ENCODE measurements at regions not wholly inside any gene's neighbourhood (a gene's known extent, or its start where the extent isn't known, plus 50 kb on each side); places are given as distances from the start of the nearest gene placed in this dataset.
"Not testable (repeated sequence)": the region's sequence is repeated elsewhere in the genome, so short reads cannot be mapped to it uniquely, and the experiment has no call there.

GRCh38 chr1:5727191-5727590 is 265.0 kb downstream of the NPHP4 start:
- Histone ChIP-seq H3K4me3 (no peak overlapping the region), H3K27ac (no peak overlapping the region), H3K27me3 (peaks cover 0 to 7% (median 0%) of the 10 kb centered on the region in 3 donors), H3K9me3 (no peaks in the 10 kb centered on the region), H3K36me3 (no peaks in the 10 kb centered on the region), H3K4me1 (no peaks in the 10 kb centered on the region)
- ATAC-seq (no peak), DNase-seq (no peak)
- in situ Hi-C loops (cut with MboI; ENCODE audit: low sequenced_read_pairs in 4 of 4) (loop anchor here in 1 of 4 donors (25.0 kb wide), 1 partner anchor 215 kb away; no protein-coding TSS in a partner anchor), intact Hi-C loops (cut with DNase I; ENCODE audit: low total_unique reads) (no loop called here)
- TF ChIP-seq POLR2A (IDR thresholded peaks at IDR 0.05) = no peak
- no peak for TF ChIP-seq CTCF (IDR thresholded peaks at IDR 0.05 in 4 of 5, conservative IDR thresholded peaks at IDR 0.05 in 1 of 5)

- ATAC-seq; H3K27ac ChIP-seq; H3K36me3 ChIP-seq; H3K27me3 ChIP-seq; H3K4me3 ChIP-seq; DNase-seq; H3K9me3 ChIP-seq; intact Hi-C loops (cut with DNase I; ENCODE audit: low total_unique reads); H3K4me1 ChIP-seq: not testable (repeated sequence)
- in situ Hi-C loops (cut with MboI; ENCODE audit: low sequenced_read_pairs in 4 of 4) = loop anchor here in 1 of 4 donors (25.0 kb wide), 1 partner anchor 214 kb away; no protein-coding TSS in a partner anchor
Measured at GRCh38 chr1:5726586-5727184, 265.5 kb downstream of the NPHP4 start.

- intact Hi-C loops (cut with DNase I; ENCODE audit: low total_unique reads) = no loop called here
- no peaks in the 10 kb centered on the region for H3K9me3 ChIP-seq
- in situ Hi-C loops (cut with MboI; ENCODE audit: low sequenced_read_pairs in 4 of 4) = loop anchor here in 1 of 4 donors (25.0 kb wide), 1 partner anchor 214 kb away; no protein-coding TSS in a partner anchor
- no peak overlapping the region for H3K27ac ChIP-seq
- H3K27me3 ChIP-seq = peaks cover 0 to 7% (median 0%) of the 10 kb centered on the region in 3 donors
- TF ChIP-seq POLR2A (IDR thresholded peaks at IDR 0.05) (no peak), CTCF (IDR thresholded peaks at IDR 0.05 in 4 of 5, conservative IDR thresholded peaks at IDR 0.05 in 1 of 5) (no peak)
- H3K4me1 ChIP-seq = no peaks in the 10 kb centered on the region
- H3K4me3 ChIP-seq = no peak overlapping the region
- no peak for DNase-seq
- ATAC-seq = no peak
- no peaks in the 10 kb centered on the region for H3K36me3 ChIP-seq
Measured at GRCh38 chr1:5725855-5726585, 266.2 kb downstream of the NPHP4 start.

- Histone ChIP-seq H3K27me3 (peaks cover 0 to 7% (median 0%) of the 10 kb centered on the region in 3 donors), H3K36me3 (no peaks in the 10 kb centered on the region), H3K27ac (no peak overlapping the region), H3K4me3 (no peak overlapping the region), H3K4me1 (no peaks in the 10 kb centered on the region), H3K9me3 (no peaks in the 10 kb centered on the region)
- in situ Hi-C loops (cut with MboI; ENCODE audit: low sequenced_read_pairs in 4 of 4) = loop anchor here in 1 of 4 donors (25.0 kb wide), 1 partner anchor 213 kb away; no protein-coding TSS in a partner anchor
- intact Hi-C loops (cut with DNase I; ENCODE audit: low total_unique reads) = no loop called here
- TF ChIP-seq CTCF (IDR thresholded peaks at IDR 0.05 in 4 of 5, conservative IDR thresholded peaks at IDR 0.05 in 1 of 5) (no peak), POLR2A (IDR thresholded peaks at IDR 0.05) (no peak)
- ATAC-seq (no peak), DNase-seq (no peak)
Measured at GRCh38 chr1:5725406-5725805, 266.8 kb downstream of the NPHP4 start.

DNA sequence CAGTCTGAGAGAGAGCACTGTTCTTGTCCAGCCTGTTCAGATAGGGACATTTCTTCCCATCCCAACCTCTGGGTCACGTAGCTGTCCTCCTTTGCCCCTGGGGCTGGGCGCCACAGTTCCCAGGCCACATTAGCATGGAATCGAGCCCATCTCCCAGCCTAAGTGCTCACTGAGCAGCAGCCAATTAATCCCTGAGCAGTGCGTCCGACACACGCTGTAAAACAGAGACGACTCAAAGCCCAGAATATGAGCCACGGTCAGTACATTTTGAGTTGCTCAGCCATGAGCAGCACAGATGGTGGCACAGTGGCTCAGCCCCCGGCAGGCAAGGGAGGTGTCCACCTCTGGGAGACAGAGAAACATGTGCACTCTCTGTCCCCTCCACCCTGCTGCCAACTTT is 267.4 kb downstream of the NPHP4 start:
- Histone ChIP-seq H3K27ac (no peak overlapping the region), H3K4me3 (no peak overlapping the region), H3K27me3 (peaks cover 0 to 7% (median 0%) of the 10 kb centered on the region in 3 donors), H3K9me3 (no peaks in the 10 kb centered on the region), H3K36me3 (no peaks in the 10 kb centered on the region), H3K4me1 (no peaks in the 10 kb centered on the region)
- no peak for DNase-seq
- in situ Hi-C loops (cut with MboI; ENCODE audit: low sequenced_read_pairs in 4 of 4) (loop anchor here in 1 of 4 donors (25.0 kb wide), 1 partner anchor 213 kb away; no protein-coding TSS in a partner anchor), intact Hi-C loops (cut with DNase I; ENCODE audit: low total_unique reads) (no loop called here)
- ATAC-seq = no peak
- TF ChIP-seq POLR2A (IDR thresholded peaks at IDR 0.05) (no peak), CTCF (IDR thresholded peaks at IDR 0.05 in 4 of 5, conservative IDR thresholded peaks at IDR 0.05 in 1 of 5) (no peak)

Measured in gastrocnemius medialis (tissue), 4 donors.